Brain microvascular endothelial cell (primary cell): ENCODE measurements at regions not wholly inside any gene's neighbourhood (a gene's known extent, or its start where the extent isn't known, plus 50 kb on each side); places are given as distances from the start of the nearest gene placed in this dataset.

Experiments used
- DNase-seq: peaks from one replicate; pipeline ENCODE4 v3.0.0-alpha.2; 2020
- H3K27ac ChIP-seq: fragments of 250-450 bp; sonication (Bioruptor Pico); 2 replicates; pipeline ENCODE4 v1.5.1; 2020; ENCODE audit warnings: mild to moderate bottlenecking, moderate library complexity
- H3K27me3 ChIP-seq: fragments of 250-450 bp; sonication (Bioruptor Pico); replicated peaks from 2 replicates; pipeline ENCODE4 v1.5.1; 2020; ENCODE audit warnings: mild to moderate bottlenecking
- H3K36me3 ChIP-seq: fragments of 250-450 bp; sonication (Bioruptor Pico); replicated peaks from 2 replicates; pipeline ENCODE4 v1.5.1; 2020; ENCODE audit warnings: mild to moderate bottlenecking
- H3K4me3 ChIP-seq: 2 replicates; pipeline ENCODE4 v1.5.1; 2011; ENCODE audit warnings: low read depth, mild to moderate bottlenecking, control low read depth, low read length, moderate library complexity
- CTCF ChIP-seq: IDR thresholded peaks from 2 replicates; pipeline ENCODE4 v1.5.1; 2011; ENCODE audit warnings: low read depth, mild to moderate bottlenecking, moderate library complexity, low read length, control low read depth, inconsistent platforms; ENCODE audit errors: missing control alignments
- in situ Hi-C: cut with HindIII; loops from 2 replicates; pipeline ENCODE4 v1.10.0; 2017; ENCODE audit warnings: low sequenced_read_pairs, low pct_ligation_motif_present

- H3K4me3 ChIP-seq, result no peak overlapping the region
- H3K27me3 ChIP-seq, result no peaks in the 10 kb centered on the region
- in situ Hi-C loops, result no loop called here
- DNase-seq, result no peak
- H3K27ac ChIP-seq, result no peak overlapping the region
- TF ChIP-seq CTCF, result no peak
- H3K36me3 ChIP-seq, result no peaks in the 10 kb centered on the region
These were observed 615.6 kb upstream of the CDH2 start for GRCh38 chr18:28792404-28793086.

GRCh38 chr18:28791101-28791500 is 614.2 kb upstream of the CDH2 start:
- H3K27ac ChIP-seq, result no peak overlapping the region
- no peak for TF ChIP-seq CTCF
- no peaks in the 10 kb centered on the region for H3K36me3 ChIP-seq
- in situ Hi-C loops, result no loop called here
- no peak overlapping the region for H3K4me3 ChIP-seq
- no peak for DNase-seq
- H3K27me3 ChIP-seq, result no peaks in the 10 kb centered on the region

- H3K4me3 ChIP-seq, result no peak overlapping the region
- H3K27ac ChIP-seq, result no peak overlapping the region
- H3K27me3 ChIP-seq, result no peaks in the 10 kb centered on the region
- in situ Hi-C loops, result no loop called here
- no peaks in the 10 kb centered on the region for H3K36me3 ChIP-seq
- DNase-seq, result no peak
- no peak for TF ChIP-seq CTCF
These were observed 612.6 kb upstream of the CDH2 start for GRCh38 chr18:28789502-28789901.

- H3K36me3 ChIP-seq, result no peaks in the 10 kb centered on the region
- in situ Hi-C loops, result no loop called here
These were observed 610.0 kb upstream of the CDH2 start for GRCh38 chr18:28786926-28787325.

GRCh38 chr18:28781616-28782362 is 604.9 kb upstream of the CDH2 start:
- TF ChIP-seq CTCF, result no peak
- Histone ChIP-seq H3K36me3 (no peaks in the 10 kb centered on the region), H3K27ac (no peak overlapping the region), H3K4me3 (no peak overlapping the region), H3K27me3 (no peaks in the 10 kb centered on the region)
- in situ Hi-C loops, result no loop called here
- DNase-seq, result no peak

More at GRCh38 chr18:28786926-28787325, 610.0 kb upstream of the CDH2 start:
- TF ChIP-seq CTCF, result no peak
- Histone ChIP-seq H3K4me3 (no peak overlapping the region), H3K27me3 (no peaks in the 10 kb centered on the region), H3K27ac (no peak overlapping the region)
- no peak for DNase-seq
